ENCODE measurements at regions not wholly inside any gene's neighbourhood (a gene's known extent, or its start where the extent isn't known, plus 50 kb on each side); places are given as distances from the start of the nearest gene placed in this dataset.
A peak's percentile ranks its signal among the peaks of the same experiment; 100 is the strongest.
"Not testable (repeated sequence)": the region's sequence is repeated elsewhere in the genome, so short reads cannot be mapped to it uniquely, and the experiment has no call there.

- DNase-seq = peak; percentile 91
Observed at GRCh38 chr1:244325056-244325758, 126.5 kb downstream of the ADSS2 start.

DNA sequence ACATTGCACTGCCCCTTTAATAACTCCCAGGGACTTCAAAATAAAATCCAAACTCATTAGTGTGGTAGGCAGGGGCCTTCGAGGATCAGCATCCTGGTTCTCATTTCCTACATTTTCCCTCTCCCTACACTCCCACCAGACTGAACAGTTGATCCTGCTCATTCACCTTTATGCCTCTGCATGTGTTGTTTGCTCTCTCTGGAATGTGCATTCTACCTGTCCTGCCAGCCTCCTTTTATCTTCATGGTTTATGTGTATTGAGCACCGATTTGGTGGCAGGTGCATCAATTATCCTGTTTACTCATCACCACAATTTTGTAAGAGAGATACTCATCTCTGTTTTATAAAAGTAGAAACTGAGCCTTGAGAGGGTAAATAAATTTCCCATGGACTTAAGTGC lies 125.0 kb downstream of the ADSS2 start:
- no peak for DNase-seq

GRCh38 chr1:244327533-244327932 lies 124.2 kb downstream of the ADSS2 start:
- DNase-seq = no peak

DNA sequence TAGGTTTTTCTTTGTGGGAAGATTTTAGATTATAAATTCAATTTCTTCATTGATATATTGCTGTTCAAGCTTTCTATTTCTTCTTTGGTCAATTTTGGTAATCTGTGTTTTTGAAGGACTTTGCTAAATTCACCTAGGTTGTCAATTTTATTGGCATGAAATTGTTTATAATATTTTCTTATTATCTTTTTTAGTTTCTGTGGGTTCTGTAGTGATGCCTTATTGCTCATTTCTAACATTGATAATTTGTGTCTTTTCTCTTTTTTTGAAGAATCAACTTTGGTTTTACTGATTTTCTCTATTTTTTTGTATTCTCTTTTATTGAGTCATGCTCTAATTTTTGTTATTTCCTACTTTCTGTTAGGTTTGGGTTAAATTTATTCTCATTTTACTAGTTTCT lies 123.2 kb downstream of the ADSS2 start:
- DNase-seq = no peak

GRCh38 chr1:244329591-244330317 lies 122.0 kb downstream of the ADSS2 start:
- DNase-seq = no peak

- no peak for DNase-seq
Observed at GRCh38 chr1:244330318-244330625, 121.4 kb downstream of the ADSS2 start.

- not testable (repeated sequence) for DNase-seq
Observed at GRCh38 chr1:244332761-244333160, 118.9 kb downstream of the ADSS2 start.

- not testable (repeated sequence) for DNase-seq
Observed at GRCh38 chr1:244334315-244334714, 117.4 kb downstream of the ADSS2 start.

DNA sequence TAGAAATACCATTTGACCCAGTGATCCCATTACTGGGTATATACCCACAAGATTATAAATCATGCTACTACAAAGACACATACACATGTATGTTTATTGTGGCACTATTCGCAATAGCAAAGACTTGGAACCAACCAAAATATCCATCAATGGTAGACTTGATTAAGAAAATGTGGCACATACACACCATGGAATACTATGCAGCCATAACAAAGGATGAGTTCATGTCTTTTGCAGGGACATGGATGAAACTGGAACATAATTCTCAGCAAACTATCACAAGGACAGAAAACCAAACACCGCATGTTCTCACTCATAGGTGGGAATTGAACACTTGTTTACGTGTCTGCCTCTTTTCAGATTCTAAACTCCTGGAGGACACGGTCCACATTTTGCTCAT lies 116.9 kb downstream of the ADSS2 start:
- not testable (repeated sequence) for DNase-seq

GRCh38 chr1:244335456-244335855 lies 116.3 kb downstream of the ADSS2 start:
- peak; percentile 58 for DNase-seq

DNA sequence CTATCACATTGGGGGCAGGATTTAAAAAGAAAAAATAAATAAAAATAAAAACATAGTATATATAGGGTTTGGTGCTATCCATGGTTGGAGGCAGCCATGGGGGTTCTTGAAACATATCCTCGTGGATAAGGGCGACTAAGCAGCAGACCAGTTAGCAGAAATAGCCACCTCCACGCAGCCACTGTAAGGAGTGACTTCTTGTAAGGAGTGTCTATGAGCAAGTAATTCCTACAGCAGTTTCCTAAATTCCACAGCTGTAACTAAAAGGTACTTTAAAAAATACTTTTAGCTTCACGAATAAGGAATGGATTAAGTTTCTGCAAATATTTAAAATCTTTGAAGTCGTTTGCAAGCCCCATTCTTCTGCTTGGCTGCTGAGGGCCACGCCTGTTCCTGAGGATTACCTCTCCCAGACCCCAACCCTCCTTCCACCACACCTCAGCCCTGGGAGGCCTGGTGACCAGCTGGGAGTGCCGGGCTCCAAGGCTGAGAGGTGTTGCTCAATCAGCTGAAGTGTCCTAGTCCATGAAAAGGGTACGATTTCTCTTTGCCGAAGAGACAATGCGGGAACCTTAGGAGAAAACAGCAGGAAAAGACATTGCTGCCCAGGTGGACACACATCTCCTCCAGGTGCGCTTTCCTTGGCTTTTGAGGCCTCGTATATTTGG lies 115.3 kb downstream of the ADSS2 start:
- no peak for DNase-seq

GRCh38 chr1:244337839-244338238 lies 113.9 kb downstream of the ADSS2 start:
- no peak for DNase-seq

DNA sequence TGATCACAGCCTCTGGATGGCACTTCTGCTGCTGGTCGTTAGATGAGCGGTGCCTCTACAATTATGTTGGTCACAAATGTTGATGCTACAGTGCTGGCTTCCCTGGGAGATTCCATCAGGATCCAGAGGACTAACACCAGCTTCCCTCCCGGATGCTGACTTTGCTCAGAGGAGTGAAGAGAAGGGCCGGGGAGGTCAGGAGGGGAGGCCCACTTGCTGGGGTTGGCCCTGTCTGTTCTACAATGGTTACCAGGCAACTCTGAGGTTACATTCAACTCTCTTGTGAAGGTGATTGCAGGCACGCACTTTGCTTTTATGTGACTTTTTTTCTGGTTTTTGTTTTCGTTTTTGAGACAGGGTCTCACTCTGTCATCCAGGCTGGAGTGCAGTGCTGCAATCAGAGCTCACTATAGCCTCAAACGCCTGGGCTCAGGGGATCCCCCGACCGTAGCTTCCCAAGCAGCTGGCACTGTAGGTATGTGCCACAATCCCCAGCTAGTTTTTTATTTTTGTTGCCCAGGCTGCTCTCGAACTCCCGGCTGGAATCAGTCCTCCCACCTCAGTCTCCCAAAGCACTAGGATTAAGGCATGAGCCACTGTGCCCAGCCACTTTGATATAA lies 112.5 kb downstream of the ADSS2 start:
- no peak for DNase-seq

- DNase-seq = no peak
Observed at GRCh38 chr1:244339776-244340175, 111.9 kb downstream of the ADSS2 start.

DNA sequence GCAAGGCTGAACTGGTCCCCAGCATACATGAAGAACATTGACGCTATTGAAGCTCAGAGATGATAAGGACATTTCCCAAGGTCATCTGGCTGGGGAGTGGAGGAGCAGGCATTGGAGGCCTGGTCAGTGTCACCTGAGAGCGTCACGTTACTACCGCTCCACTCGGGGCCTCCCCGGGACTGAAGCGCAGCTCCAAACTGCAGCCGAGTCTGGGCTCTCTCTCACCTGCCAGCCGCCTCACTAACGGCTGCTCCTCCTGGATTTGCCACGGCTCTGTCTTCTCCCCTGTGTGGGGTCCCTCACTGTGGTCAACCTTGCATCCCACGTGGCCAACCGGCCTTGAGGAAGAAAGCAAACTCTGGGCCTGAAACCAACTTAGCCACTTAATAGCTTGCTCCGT lies 111.3 kb downstream of the ADSS2 start:
- no peak for DNase-seq

GRCh38 chr1:244341455-244342450 lies 110.0 kb downstream of the ADSS2 start:
- no peak for DNase-seq

GRCh38 chr1:244344001-244344400 lies 107.7 kb downstream of the ADSS2 start:
- no peak for DNase-seq

DNA sequence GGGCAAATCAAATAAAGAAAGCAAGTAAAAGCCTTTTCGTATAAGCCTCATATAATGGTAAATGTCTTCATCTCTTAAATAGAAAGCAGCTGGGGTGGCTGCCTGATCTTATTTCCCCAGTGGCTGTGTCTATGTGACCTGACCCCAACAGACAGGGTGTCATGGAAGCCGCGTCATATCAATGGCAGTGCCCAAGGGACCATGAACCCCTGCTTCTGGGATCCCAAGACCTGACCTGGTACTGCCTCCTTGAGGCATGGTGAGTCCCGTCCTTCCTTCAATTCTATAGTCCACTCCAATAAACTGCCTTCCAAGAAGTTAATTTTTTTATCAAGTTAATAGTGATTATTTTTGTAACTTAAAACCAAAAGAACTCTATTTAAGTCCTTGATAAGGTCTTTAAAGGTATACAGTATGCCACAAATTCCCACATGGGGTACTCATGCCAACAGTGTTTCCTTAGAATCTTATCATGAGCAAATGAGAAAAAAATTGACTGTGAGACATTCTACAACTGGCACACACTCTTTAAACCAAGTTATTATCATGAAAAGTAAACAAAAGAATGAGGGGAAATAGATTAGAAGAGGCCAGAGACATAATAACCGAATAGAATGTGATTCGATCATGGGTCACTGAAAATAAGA lies 104.6 kb downstream of the ADSS2 start:
- no peak for DNase-seq

- DNase-seq = no peak
Observed at GRCh38 chr1:244347942-244348341, 103.8 kb downstream of the ADSS2 start.

DNA sequence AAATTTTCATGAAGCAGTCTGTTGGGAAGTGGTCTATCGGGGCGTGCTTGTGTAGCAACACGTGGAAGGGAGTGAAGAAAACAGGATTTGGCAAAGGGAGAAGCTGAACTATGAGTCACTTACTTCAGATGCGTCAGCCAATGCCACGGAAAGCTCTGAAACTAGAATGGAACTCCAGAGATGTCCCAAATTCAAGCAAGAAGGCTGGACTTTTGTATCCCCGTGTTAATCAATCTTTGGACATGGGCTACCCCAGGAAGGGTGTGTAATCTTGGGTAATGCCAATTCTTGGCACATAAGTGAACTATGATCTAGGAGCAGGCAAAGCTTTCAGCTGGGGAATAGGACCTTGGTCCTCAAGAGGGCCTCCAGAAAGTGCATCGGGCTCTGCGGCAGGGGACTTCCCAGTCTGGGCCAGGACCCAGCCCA lies 102.6 kb downstream of the ADSS2 start:
- DNase-seq = no peak

GRCh38 chr1:244349581-244350001 lies 102.1 kb downstream of the ADSS2 start:
- peak; percentile 25 for DNase-seq

DNA sequence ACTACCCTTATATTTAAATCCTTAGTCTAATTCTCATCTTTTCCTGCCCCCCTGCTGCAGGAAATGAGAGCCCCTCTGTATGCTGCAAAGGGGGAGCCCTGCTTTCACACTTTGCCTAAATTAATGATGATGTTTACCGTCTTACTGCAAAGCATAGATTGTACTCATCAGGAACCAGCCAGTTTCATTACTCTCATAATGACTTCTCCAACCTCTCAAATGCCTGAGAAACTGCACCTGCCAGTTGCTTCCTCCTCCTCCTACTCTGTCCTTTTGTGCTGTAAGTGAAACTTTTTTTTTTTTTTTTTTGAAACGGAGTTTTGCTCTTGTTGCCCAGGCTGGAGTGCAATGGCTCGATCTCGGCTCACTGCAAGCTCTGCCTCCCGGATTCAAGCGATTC lies 101.7 kb downstream of the ADSS2 start:
- no peak for DNase-seq
